Left lung (tissue), 4 donors: ENCODE measurements at regions not wholly inside any gene's neighbourhood (a gene's known extent, or its start where the extent isn't known, plus 50 kb on each side); places are given as distances from the start of the nearest gene placed in this dataset.

ENCODE experiments used
- ATAC-seq: fragments of 200-7000 bp; cut with Tn5 transposase; one replicate; pipeline ENCODE4 v1.9.1; 2020; ENCODE audit warnings: moderate library complexity
- DNase-seq, 4 donors: peaks; one replicate each; pipeline ENCODE4 v3.0.0-alpha.2; 2013 to 2020
- H3K27ac ChIP-seq, 2 donors: fragments of 200-600 bp; sonication (generic) in 1 of 2; one replicate each; pipeline versions ENCODE4 v1.5.0 to v1.8.0; 2020 to 2021
- H3K27me3 ChIP-seq, 2 donors: fragments of 200-600 bp; sonication (generic) in 1 of 2; one replicate each; pipeline versions ENCODE4 v1.5.0 to v1.8.0; 2020 to 2021
- H3K36me3 ChIP-seq, 2 donors: fragments of 200-600 bp; sonication (generic) in 1 of 2; one replicate each; pipeline versions ENCODE4 v1.5.0 to v1.8.0; 2020 to 2021
- H3K4me1 ChIP-seq, 2 donors: fragments of 200-600 bp; one replicate each; pipeline ENCODE4 v1.8.0; 2021
- H3K4me3 ChIP-seq, 2 donors: fragments of 200-600 bp; sonication (generic) in 1 of 2; one replicate each; pipeline versions ENCODE4 v1.5.0 to v1.8.0; 2020 to 2021; ENCODE audit warnings: mild to moderate bottlenecking in 1 of 2
- H3K9me3 ChIP-seq, 2 donors: fragments of 200-600 bp; sonication (generic) in 1 of 2; one replicate each; pipeline versions ENCODE4 v1.5.0 to v1.8.0; 2020 to 2021
- intact Hi-C, 2 donors: fragments of 100-400 bp; cut with DNase I; formaldehyde crosslinking; loops; one replicate each; pipeline versions ENCODE4 v1.11.2 to v1.14.2; 2022
- TF ChIP-seq, protein P1 (sequence below), 2 donors: fragments of 200-600 bp; sonication (generic) in 1 of 2; IDR thresholded peaks; one replicate each; pipeline versions ENCODE4 v1.5.0 to v1.8.0; 2021; ENCODE audit warnings: antibody characterized with exemption in 2 of 2
- donor health status: DM: no; HTN: yes; CAD: no.
- donor health status: DM: no; HTN: no; CAD: no.

DNA sequence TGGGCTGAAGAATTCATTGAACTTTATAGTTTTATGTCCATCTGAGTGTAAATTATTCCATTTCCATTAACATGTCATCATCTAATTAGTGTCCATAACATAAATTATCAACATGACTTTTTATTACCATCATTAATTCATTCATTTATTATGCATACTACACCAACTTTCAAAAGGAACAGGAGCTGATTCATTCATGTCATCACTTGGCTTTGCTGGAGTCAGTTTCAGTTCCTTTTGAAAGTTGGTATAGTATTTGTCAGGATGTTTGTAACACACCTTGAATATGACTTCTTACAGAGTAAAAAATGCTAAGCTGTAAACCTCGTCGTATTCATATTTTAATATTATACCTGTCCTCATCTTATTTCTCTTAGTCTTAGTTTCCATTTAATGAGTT, 298.0 kb upstream of the RBMS3 start:
- no peaks in the 10 kb centered on the region for H3K9me3 ChIP-seq
- H3K4me1 ChIP-seq: no peaks in the 10 kb centered on the region
- H3K27me3 ChIP-seq: no peaks in the 10 kb centered on the region
- H3K4me3 ChIP-seq: no peak overlapping the region
- DNase-seq (no peak), ATAC-seq (no peak)
- H3K36me3 ChIP-seq: no peaks in the 10 kb centered on the region
- H3K27ac ChIP-seq: no peak overlapping the region
- intact Hi-C loops: no loop called here
- TF ChIP-seq, protein P1, sequence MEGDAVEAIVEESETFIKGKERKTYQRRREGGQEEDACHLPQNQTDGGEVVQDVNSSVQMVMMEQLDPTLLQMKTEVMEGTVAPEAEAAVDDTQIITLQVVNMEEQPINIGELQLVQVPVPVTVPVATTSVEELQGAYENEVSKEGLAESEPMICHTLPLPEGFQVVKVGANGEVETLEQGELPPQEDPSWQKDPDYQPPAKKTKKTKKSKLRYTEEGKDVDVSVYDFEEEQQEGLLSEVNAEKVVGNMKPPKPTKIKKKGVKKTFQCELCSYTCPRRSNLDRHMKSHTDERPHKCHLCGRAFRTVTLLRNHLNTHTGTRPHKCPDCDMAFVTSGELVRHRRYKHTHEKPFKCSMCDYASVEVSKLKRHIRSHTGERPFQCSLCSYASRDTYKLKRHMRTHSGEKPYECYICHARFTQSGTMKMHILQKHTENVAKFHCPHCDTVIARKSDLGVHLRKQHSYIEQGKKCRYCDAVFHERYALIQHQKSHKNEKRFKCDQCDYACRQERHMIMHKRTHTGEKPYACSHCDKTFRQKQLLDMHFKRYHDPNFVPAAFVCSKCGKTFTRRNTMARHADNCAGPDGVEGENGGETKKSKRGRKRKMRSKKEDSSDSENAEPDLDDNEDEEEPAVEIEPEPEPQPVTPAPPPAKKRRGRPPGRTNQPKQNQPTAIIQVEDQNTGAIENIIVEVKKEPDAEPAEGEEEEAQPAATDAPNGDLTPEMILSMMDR (IDR thresholded peaks at IDR 0.05): no peak

DNA sequence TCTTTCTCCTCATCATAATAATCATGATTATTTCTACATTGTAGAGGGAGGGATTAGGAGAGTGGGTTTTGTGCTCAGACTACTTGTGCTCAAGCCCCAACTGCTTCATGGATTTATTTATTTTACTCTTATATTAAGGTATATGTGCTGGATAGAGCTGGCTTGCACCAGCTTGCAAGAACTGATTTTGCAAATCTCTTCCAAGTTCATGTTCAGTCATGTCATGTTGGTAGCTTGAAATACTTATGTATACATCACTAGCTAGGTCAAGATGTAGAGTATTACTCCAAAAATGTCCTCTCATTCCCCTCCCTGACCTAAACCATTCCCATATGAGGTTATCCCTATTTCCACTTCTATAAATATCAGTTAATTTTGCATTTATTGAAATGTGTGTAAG, 293.9 kb upstream of the RBMS3 start:
- ATAC-seq: no peak
- Histone ChIP-seq H3K4me3 (no peak overlapping the region), H3K27me3 (no peaks in the 10 kb centered on the region), H3K4me1 (no peaks in the 10 kb centered on the region), H3K36me3 (no peaks in the 10 kb centered on the region), H3K27ac (no peak overlapping the region), H3K9me3 (no peaks in the 10 kb centered on the region)
- TF ChIP-seq, protein P1 (IDR thresholded peaks at IDR 0.05): no peak
- intact Hi-C loops: no loop called here
- DNase-seq: no peak

DNA sequence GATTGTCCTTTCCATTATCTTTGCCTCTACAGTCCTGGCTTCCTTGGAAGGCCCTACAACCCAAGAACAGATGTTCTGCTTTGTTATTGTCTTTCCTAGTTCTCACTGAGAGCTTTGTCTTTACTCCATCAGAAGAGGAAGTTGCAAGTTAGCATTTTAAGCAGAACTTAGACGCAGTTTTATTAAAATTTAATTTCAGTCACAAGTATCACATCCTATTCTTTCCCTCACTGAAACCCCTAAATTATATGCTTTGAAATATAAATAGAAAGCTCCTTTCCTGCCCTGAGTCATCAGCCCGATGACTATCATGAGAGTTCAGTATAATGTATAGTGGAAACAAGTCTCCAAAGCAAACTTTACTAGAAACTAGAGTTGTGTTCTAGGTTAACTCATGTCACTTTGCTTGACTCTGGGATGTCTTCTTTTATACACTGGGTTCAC, 291.2 kb upstream of the RBMS3 start:
- H3K9me3 ChIP-seq: no peaks in the 10 kb centered on the region
- H3K27me3 ChIP-seq: no peaks in the 10 kb centered on the region
- TF ChIP-seq, protein P1 (IDR thresholded peaks at IDR 0.05): no peak
- no peak for DNase-seq
- H3K4me1 ChIP-seq: no peaks in the 10 kb centered on the region
- H3K27ac ChIP-seq: no peak overlapping the region
- ATAC-seq: no peak
- H3K4me3 ChIP-seq: no peak overlapping the region
- intact Hi-C loops: no loop called here
- no peaks in the 10 kb centered on the region for H3K36me3 ChIP-seq

DNA sequence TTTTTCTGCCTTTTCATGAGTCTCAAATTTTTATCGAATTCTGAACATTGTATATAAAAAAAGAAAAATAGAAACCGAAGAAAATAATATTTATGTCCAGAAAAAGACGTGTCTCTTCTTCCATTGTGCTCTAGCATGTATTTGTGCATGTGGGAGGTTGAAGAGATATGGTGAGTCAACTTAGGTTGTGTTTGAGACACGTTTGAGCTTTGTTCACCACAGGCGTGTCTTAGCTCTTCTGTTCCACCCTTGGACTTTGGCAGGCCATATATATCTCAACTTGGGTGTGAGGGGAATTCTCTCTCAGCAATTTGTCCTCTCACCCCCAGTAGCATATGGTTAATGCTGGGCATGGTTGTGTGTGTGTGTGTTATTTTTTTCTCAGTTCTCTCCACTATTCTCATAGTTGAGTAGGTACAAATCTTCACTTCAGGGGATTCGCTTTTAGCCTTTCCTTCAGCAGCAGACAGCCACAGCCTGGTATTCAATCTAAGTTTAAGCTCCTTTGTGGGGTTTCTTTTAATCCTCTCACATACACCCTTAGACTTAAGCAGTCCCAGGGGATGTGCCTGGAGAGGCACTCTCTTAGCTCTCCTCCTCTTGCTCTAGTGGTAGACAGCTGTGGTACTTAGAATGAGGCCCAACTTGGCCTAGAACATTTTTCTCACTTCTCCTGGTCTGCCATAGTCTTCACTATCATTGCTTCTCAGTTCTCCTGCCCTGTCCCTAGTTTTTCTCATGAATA, 286.5 kb upstream of the RBMS3 start:
- TF ChIP-seq, protein P1 (IDR thresholded peaks at IDR 0.05): no peak
- no peaks in the 10 kb centered on the region for H3K4me1 ChIP-seq
- intact Hi-C loops: no loop called here
- H3K4me3 ChIP-seq: no peak overlapping the region
- ATAC-seq (no peak), DNase-seq (no peak)
- no peaks in the 10 kb centered on the region for H3K27me3 ChIP-seq
- peaks cover 0 to 6% of the 10 kb centered on the region in 2 donors for H3K9me3 ChIP-seq
- H3K27ac ChIP-seq: no peak overlapping the region
- no peaks in the 10 kb centered on the region for H3K36me3 ChIP-seq

DNA sequence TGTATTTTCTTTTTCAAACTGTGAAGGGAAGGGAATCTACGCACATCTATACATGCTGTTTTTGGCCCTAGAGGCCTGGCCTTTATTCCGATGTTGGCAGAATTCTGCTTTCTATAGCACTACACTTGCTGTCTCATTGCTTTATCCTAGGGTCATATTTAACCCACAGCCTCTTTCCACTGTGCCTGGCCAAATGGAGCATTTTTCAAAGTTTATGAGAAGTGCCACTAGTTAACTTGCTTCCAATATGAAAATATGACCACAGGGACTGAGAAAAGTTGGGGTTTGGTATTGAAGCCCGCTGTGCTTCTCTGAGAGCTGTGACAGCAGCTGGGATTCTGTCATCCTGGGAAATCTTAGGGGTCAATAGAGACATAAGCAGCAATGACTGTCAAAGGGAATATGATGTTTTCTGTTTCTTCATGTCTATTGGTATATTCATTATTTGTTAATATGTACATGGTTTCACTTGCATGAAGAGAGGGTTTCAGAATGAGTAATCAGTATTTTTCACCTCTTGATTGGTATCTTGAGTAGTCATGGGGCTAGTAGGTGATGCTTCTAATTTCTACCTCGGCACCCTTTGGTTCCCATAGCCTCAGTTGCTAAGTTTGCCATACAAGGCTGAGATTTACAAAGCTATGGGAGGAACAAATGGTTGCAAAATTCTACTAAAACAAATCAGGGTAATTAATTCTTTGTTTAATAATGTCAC, 275.8 kb upstream of the RBMS3 start:
- DNase-seq: no peak
- no peaks in the 10 kb centered on the region for H3K4me1 ChIP-seq
- ATAC-seq: no peak

More for the DNA sequence above, 275.8 kb upstream of the RBMS3 start:
- intact Hi-C loops: no loop called here
- TF ChIP-seq, protein P1 (IDR thresholded peaks at IDR 0.05): no peak
- H3K4me3 ChIP-seq: no peak overlapping the region
- H3K36me3 ChIP-seq: no peaks in the 10 kb centered on the region
- H3K27ac ChIP-seq: no peak overlapping the region
- peaks cover 0 to 2% of the 10 kb centered on the region in 2 donors for H3K9me3 ChIP-seq
- no peaks in the 10 kb centered on the region for H3K27me3 ChIP-seq
